GM12878 (cell line): ENCODE measurements at regions not wholly inside any gene's neighbourhood (a gene's known extent, or its start where the extent isn't known, plus 50 kb on each side); places are given as distances from the start of the nearest gene placed in this dataset.

Experiments
- ATAC-seq: fragments of 200-7000 bp; cut with Tn5 transposase; 3 replicates; pipeline ENCODE4 v1.9.1; 2020; ENCODE audit warnings: mild to moderate bottlenecking, moderate library complexity
- BruUV-seq: library from RNA; stranded (reverse); fragments of 400-500 nt; replicated peaks from 2 replicates; lab custom pipeline; 2021; lab: Mats Ljungman, UMichigan
- CTCF ChIA-PET: fragments of 300-600 bp; sonication (Branson Sonifier 250); formaldehyde crosslinking; extraction: SDS; loops from one replicate; lab custom pipeline; 2021; ENCODE audit warnings: inconsistent platforms; lab: Yijun Ruan, JAX
- POLR2A ChIA-PET: fragments of 350-600 bp; formaldehyde crosslinking; extraction: SDS; loops from one replicate; lab custom pipeline; 2021; ENCODE audit warnings: inconsistent platforms; lab: Charles Lee
- RAD21 ChIA-PET: fragments of 300-600 bp; sonication (Branson Sonifier 250); formaldehyde crosslinking; loops from one replicate; lab custom pipeline; 2023; ENCODE audit warnings: antibody characterized with exemption; ENCODE audit not compliant: unreplicated experiment; lab: Charles Lee
- SMC1A ChIA-PET: fragments of 300-600 bp; sonication (Branson Sonifier 250); formaldehyde crosslinking; loops from one replicate; lab custom pipeline; 2023; ENCODE audit not compliant: unreplicated experiment, uncharacterized antibody; lab: Charles Lee
- DNase-seq: peaks from one replicate; pipeline ENCODE4 v3.0.0-alpha.2; 2011; ENCODE audit warnings: low read depth, low spot score
- FAIRE-seq: peaks from 3 replicates; lab custom pipeline; 2011; peaks lifted over from hg19 to GRCh38; lab: Jason Lieb, UNC
- H2AFZ ChIP-seq: 2 replicates; pipeline ENCODE4 v1.6.0; 2011; ENCODE audit warnings: low read depth, low read length, control low read depth; ENCODE audit not compliant: control insufficient read depth
- H3K27ac ChIP-seq: 2 replicates; pipeline ENCODE4 v1.5.1; 2011; ENCODE audit warnings: control low read depth; ENCODE audit not compliant: control insufficient read depth, insufficient read depth
- H3K27me3 ChIP-seq, 2 experiments: replicated peaks in 1 of 2; 2 replicates each; pipeline versions ENCODE4 v1.6.0 to v1.6.1; 2011; ENCODE audit warnings: low read length in 1 of 2; ENCODE audit not compliant: control insufficient read depth in 2 of 2, insufficient read depth in 2 of 2
- H3K36me3 ChIP-seq, 2 experiments: 2 replicates each; pipeline ENCODE4 v1.5.1; 2011; ENCODE audit warnings: low read length in 1 of 2; ENCODE audit not compliant: control insufficient read depth in 2 of 2, insufficient read depth in 2 of 2
- H3K4me1 ChIP-seq: 2 replicates; pipeline ENCODE4 v1.6.1; 2011; ENCODE audit warnings: mild to moderate bottlenecking, low read length, moderate library complexity, mixed read lengths; ENCODE audit not compliant: control insufficient read depth, insufficient read depth
- H3K4me2 ChIP-seq: 2 replicates; pipeline ENCODE4 v1.6.0; 2011; ENCODE audit warnings: control low read depth; ENCODE audit not compliant: control insufficient read depth, insufficient read depth
- H3K4me3 ChIP-seq: fragments of 200-600 bp; sonication (generic); 2 replicates; pipeline ENCODE4 v1.5.1; 2016
- H3K79me2 ChIP-seq: 2 replicates; pipeline ENCODE4 v1.6.0; 2011; ENCODE audit warnings: low read length; ENCODE audit not compliant: control insufficient read depth, insufficient read depth
- H3K9ac ChIP-seq: 2 replicates; pipeline ENCODE4 v1.8.0; 2011; ENCODE audit warnings: low read length, control low read depth, mixed read lengths; ENCODE audit not compliant: control insufficient read depth, insufficient read depth
- H3K9me3 ChIP-seq: replicated peaks from 3 replicates; pipeline ENCODE4 v1.5.1; 2011; ENCODE audit warnings: mild to moderate bottlenecking, low read length; ENCODE audit not compliant: control insufficient read depth, insufficient read depth
- H4K20me1 ChIP-seq: 2 replicates; pipeline ENCODE4 v1.6.0; 2011; ENCODE audit not compliant: control insufficient read depth, insufficient read depth
- BACH1 ChIP-seq: fragments of 450-650 bp; IDR thresholded peaks from 2 replicates; pipeline ENCODE4 v1.6.1; 2017; ENCODE audit warnings: mild to moderate bottlenecking, borderline replicate concordance
- CHD2 ChIP-seq: IDR thresholded peaks from 2 replicates; pipeline ENCODE4 v1.6.1; 2011; ENCODE audit warnings: low read depth, low read length, improper control_type of control experiment, borderline replicate concordance
- HDAC6 ChIP-seq: fragments of 200-600 bp; sonication (generic); IDR thresholded peaks from one replicate; pipeline ENCODE4 v1.8.0; 2017; ENCODE audit warnings: antibody characterized with exemption; ENCODE audit not compliant: unreplicated experiment
- IKZF2 ChIP-seq, 2 experiments: fragments of 450-650 bp; IDR thresholded peaks; 2 replicates each; pipeline ENCODE4 v1.6.1; 2017; ENCODE audit warnings: mild to moderate bottlenecking in 2 of 2, moderate library complexity in 2 of 2
- NR2F1 ChIP-seq: fragments of 450-650 bp; conservative IDR thresholded peaks from 2 replicates; pipeline ENCODE4 v1.6.1; 2017; ENCODE audit warnings: mild to moderate bottlenecking
- SRF ChIP-seq, 2 experiments: IDR thresholded peaks; 2 replicates each; pipeline ENCODE4 v1.6.1; 2011; ENCODE audit warnings: low read depth in 2 of 2, low read length in 2 of 2, mild to moderate bottlenecking in 1 of 2, moderate library complexity in 1 of 2
- TARDBP ChIP-seq: IDR thresholded peaks from 2 replicates; pipeline ENCODE4 v1.6.1; 2016; ENCODE audit warnings: borderline replicate concordance
- ZNF207 ChIP-seq: fragments of 450-650 bp; IDR thresholded peaks from 2 replicates; pipeline ENCODE4 v1.6.1; 2014; ENCODE audit warnings: antibody characterized with exemption, mild to moderate bottlenecking, borderline replicate concordance
- ZNF24 ChIP-seq: fragments of 450-650 bp; IDR thresholded peaks from 2 replicates; pipeline ENCODE4 v1.6.1; 2017; ENCODE audit warnings: antibody characterized with exemption, mild to moderate bottlenecking
- ZSCAN29 ChIP-seq: fragments of 450-650 bp; IDR thresholded peaks from 2 replicates; pipeline ENCODE4 v1.6.1; 2017; ENCODE audit warnings: mild to moderate bottlenecking, moderate library complexity
- WGBS: methylation state at CpG from one replicate; pipeline ENCODE4 v1.1.6; 2016; ENCODE audit warnings: low lambda C conversion rate; ENCODE audit not compliant: insufficient replicate concordance, insufficient coverage; ENCODE audit errors: missing lambda C conversion rate; 5-methylcytosine and 5-hydroxymethylcytosine counted together
- in situ Hi-C: fragments of 300-500 bp; cut with MboI; formaldehyde crosslinking; loops from 9 replicates; pipeline ENCODE4 v1.14.3; 2018; ENCODE audit warnings: mixed read lengths
- intact Hi-C: fragments of 100-400 bp; cut with micrococcal nuclease; formaldehyde crosslinking; loops from one replicate; pipeline ENCODE4 v1.14.2; 2022; ENCODE audit not compliant: unreplicated experiment
- TF ChIP-seq, protein P1 (sequence below): fragments of 450-650 bp; IDR thresholded peaks from 2 replicates; pipeline ENCODE4 v1.6.1; 2017; ENCODE audit warnings: mild to moderate bottlenecking
- TF ChIP-seq, protein P2 (sequence below): IDR thresholded peaks from 2 replicates; pipeline ENCODE4 v1.6.1; 2012; ENCODE audit warnings: low read depth, low read length, improper control_type of control experiment

DNA sequence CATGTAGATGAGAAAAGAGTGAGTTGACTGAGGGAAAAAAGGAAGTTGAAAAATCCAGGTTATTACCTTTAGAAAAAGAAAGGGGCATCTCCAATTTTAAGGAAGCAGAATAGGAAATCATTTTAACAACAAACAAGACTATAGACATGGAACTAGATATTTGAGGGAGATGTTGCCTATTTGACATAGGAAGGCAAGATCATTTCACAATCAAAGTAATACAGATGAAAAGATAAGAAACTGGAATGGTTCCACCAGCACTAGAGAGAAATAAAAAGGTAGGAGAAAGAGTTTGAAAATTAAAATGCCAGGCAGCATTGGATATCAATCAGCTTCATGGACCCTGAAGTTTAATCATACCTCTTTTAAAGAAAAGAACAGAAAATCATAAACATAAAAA is 881.0 kb upstream of the MGAT4C start (continued):
- TF ChIP-seq CHD2 (no peak), ZSCAN29 (no peak), ZNF24 (no peak)
- TF ChIP-seq, protein P1, sequence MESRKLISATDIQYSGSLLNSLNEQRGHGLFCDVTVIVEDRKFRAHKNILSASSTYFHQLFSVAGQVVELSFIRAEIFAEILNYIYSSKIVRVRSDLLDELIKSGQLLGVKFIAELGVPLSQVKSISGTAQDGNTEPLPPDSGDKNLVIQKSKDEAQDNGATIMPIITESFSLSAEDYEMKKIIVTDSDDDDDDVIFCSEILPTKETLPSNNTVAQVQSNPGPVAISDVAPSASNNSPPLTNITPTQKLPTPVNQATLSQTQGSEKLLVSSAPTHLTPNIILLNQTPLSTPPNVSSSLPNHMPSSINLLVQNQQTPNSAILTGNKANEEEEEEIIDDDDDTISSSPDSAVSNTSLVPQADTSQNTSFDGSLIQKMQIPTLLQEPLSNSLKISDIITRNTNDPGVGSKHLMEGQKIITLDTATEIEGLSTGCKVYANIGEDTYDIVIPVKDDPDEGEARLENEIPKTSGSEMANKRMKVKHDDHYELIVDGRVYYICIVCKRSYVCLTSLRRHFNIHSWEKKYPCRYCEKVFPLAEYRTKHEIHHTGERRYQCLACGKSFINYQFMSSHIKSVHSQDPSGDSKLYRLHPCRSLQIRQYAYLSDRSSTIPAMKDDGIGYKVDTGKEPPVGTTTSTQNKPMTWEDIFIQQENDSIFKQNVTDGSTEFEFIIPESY, result no peak
- TF ChIP-seq, all 136 proteins: peak for 0

DNA sequence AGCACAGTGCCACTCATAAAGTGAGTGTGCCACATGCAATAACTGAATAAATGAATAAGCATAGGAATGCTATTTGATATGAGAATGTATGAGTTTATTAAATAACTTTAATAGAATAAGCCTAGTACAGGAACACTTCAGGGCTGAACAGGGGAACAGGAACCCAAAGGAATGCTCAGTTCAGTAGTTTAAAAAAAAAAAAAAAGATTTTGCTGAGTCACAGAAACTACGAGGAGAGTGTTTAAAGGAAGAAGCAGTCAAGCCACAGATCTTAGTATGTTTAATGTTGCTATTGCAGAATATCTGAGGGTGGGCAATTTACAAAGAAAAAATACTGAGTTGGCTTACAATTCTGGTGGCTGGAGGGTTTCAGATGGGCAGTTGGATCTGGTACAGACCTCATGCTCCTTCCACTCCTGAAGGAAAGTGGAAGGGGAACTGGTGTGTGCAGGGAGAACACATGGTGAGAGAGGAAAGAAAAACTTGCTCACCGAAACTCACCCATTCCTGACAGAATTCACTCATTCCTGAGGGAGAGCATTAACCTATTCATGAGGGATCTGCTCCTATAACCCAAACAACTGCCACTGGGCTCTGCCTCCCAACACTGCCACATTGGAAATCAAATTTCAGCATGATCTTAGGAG is 880.3 kb upstream of the MGAT4C start:
- no peaks in the 10 kb centered on the region for H3K4me1 ChIP-seq
- intact Hi-C loops (no loop called here), in situ Hi-C loops (no loop called here)
- H3K27me3 ChIP-seq, result no peaks in the 10 kb centered on the region
- DNase-seq (no peak), ATAC-seq (no peak), FAIRE-seq (no peak)
- SMC1A ChIA-PET, result no interaction called here
- H3K4me3 ChIP-seq, result no peak overlapping the region
- RAD21 ChIA-PET, result no interaction called here
- CTCF ChIA-PET, result no interaction called here
- TF ChIP-seq IKZF2 (IDR thresholded peaks at IDR 0.05) (no peak), SRF (IDR thresholded peaks at IDR 0.05; ENCODE audit: low read depth in 2 of 2, low read length in 2 of 2) (no peak), TARDBP (no peak), BACH1 (peak; percentile 68; the same call in 1 of the 2 replicates), NR2F1 (no peak), HDAC6 (no peak), ZNF207 (no peak)
- TF ChIP-seq, protein P2, sequence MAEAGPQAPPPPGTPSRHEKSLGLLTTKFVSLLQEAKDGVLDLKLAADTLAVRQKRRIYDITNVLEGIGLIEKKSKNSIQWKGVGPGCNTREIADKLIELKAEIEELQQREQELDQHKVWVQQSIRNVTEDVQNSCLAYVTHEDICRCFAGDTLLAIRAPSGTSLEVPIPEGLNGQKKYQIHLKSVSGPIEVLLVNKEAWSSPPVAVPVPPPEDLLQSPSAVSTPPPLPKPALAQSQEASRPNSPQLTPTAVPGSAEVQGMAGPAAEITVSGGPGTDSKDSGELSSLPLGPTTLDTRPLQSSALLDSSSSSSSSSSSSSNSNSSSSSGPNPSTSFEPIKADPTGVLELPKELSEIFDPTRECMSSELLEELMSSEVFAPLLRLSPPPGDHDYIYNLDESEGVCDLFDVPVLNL, result no peak
- no peak overlapping the region for H2AFZ ChIP-seq
- H3K4me2 ChIP-seq, result no peak overlapping the region
- no peaks in the 10 kb centered on the region for H3K9me3 ChIP-seq
- no peaks in the 10 kb centered on the region for H4K20me1 ChIP-seq
- WGBS, result 6% methylated on average over 2 of the region's 2 CpGs
- BruUV-seq, result no TSS peak
- no peak overlapping the region for H3K9ac ChIP-seq
- H3K36me3 ChIP-seq, result no peaks in the 10 kb centered on the region
- no peak overlapping the region for H3K27ac ChIP-seq
- POLR2A ChIA-PET, result no interaction called here
- H3K79me2 ChIP-seq, result no peaks in the 10 kb centered on the region
